K562 (cell line): ENCODE measurements at regions not wholly inside any gene's neighbourhood (a gene's known extent, or its start where the extent isn't known, plus 50 kb on each side); places are given as distances from the start of the nearest gene placed in this dataset.

Source experiments
- ATAC-seq: fragments of 200-7000 bp; cut with Tn5 transposase; 3 replicates; pipeline ENCODE4 v1.9.1; 2020; ENCODE audit warnings: moderate library complexity
- BruUV-seq: library from RNA; stranded (reverse); fragments of 400-500 nt; replicated peaks from 2 replicates; lab custom pipeline; 2021; lab: Mats Ljungman, UMichigan
- CTCF ChIA-PET: fragments of 300-600 bp; formaldehyde crosslinking; extraction: SDS; loops from one replicate; lab custom pipeline; 2021; ENCODE audit warnings: low intra/inter-chr PET ratio; lab: Yijun Ruan, JAX
- POLR2A ChIA-PET: fragments of 300-600, 350-650 bp; sonication (Branson Sonifier 250); formaldehyde crosslinking; extraction: SDS; loops from one replicate; lab custom pipeline; 2021; ENCODE audit warnings: antibody characterized with exemption, inconsistent platforms; lab: Yijun Ruan, JAX
- DNase-seq, 4 experiments: peaks; one replicate each; pipeline versions ENCODE4 v3.0.0 to v3.0.0-alpha.2; 2011 to 2018; ENCODE audit warnings: low spot score in 3 of 4, mixed read lengths in 3 of 4; ENCODE audit errors: extremely low read depth in 1 of 4
- FAIRE-seq: peaks from 2 replicates; lab custom pipeline; 2011; peaks lifted over from hg19 to GRCh38; lab: Jason Lieb, UNC
- H2AFZ ChIP-seq: 2 replicates; pipeline ENCODE4 v1.6.0; 2011; ENCODE audit warnings: low read depth, low read length, control low read depth, inconsistent platforms
- H3K27ac ChIP-seq: fragments of 200-600 bp; 3 replicates; pipeline ENCODE4 v1.8.0; 2011; ENCODE audit warnings: low read depth, mild to moderate bottlenecking, control low read depth, inconsistent platforms, low read length, moderate library complexity, mixed read lengths; ENCODE audit errors: extremely low read depth
- H3K27me3 ChIP-seq, 2 experiments: fragments of 300-600 bp in 1 of 2; 2 replicates in 1 of 2; 3 replicates in 1 of 2; pipeline versions ENCODE4 v1.6.0 to v1.8.0; 2011; ENCODE audit warnings: inconsistent platforms in 2 of 2, low read length in 2 of 2, mild to moderate bottlenecking in 1 of 2, mixed read lengths in 1 of 2, moderate library complexity in 1 of 2; ENCODE audit not compliant: control insufficient read depth in 2 of 2, insufficient read depth in 2 of 2
- H3K36me3 ChIP-seq: fragments of 300-600 bp; 3 replicates; pipeline ENCODE4 v1.8.0; 2011; ENCODE audit warnings: mild to moderate bottlenecking, low read length, inconsistent platforms; ENCODE audit not compliant: control insufficient read depth, insufficient read depth
- H3K4me1 ChIP-seq, 2 experiments: fragments of 200-600 bp in 1 of 2; replicated peaks in 1 of 2; 2 replicates in 1 of 2; 3 replicates in 1 of 2; pipeline versions ENCODE4 v1.5.1 to v1.8.0; 2011; ENCODE audit warnings: inconsistent platforms in 2 of 2, low read length in 2 of 2, mild to moderate bottlenecking in 1 of 2, mixed read lengths in 1 of 2, moderate library complexity in 1 of 2; ENCODE audit not compliant: control insufficient read depth in 2 of 2, insufficient read depth in 2 of 2
- H3K4me2 ChIP-seq: 2 replicates; pipeline ENCODE4 v1.6.1; 2011; ENCODE audit warnings: low read length, control low read depth, inconsistent platforms, mixed read lengths; ENCODE audit not compliant: insufficient read depth
- H3K4me3 ChIP-seq: fragments of 200-600 bp; sonication (generic), shearing (Covaris generic); 2 replicates; pipeline ENCODE4 v1.5.1; 2016; ENCODE audit warnings: control low read depth, inconsistent platforms
- H3K79me2 ChIP-seq: fragments of 200-600 bp; 3 replicates; pipeline ENCODE4 v1.8.0; 2011; ENCODE audit warnings: low read length, inconsistent platforms; ENCODE audit not compliant: control insufficient read depth, insufficient read depth
- H3K9ac ChIP-seq, 2 experiments: 2 replicates each; pipeline versions ENCODE4 v1.6.0 to v1.6.1; 2011; ENCODE audit warnings: low read depth in 2 of 2, low read length in 2 of 2, control low read depth in 1 of 2, inconsistent platforms in 1 of 2, mild to moderate bottlenecking in 1 of 2, mixed read lengths in 1 of 2; ENCODE audit not compliant: insufficient read depth in 1 of 2
- H3K9me1 ChIP-seq: one replicate; pipeline ENCODE4 v1.6.0; 2011; ENCODE audit warnings: inconsistent platforms, mild to moderate bottlenecking, low read length, moderate library complexity; ENCODE audit not compliant: control insufficient read depth, insufficient read depth
- H3K9me3 ChIP-seq: replicated peaks from 2 replicates; pipeline ENCODE4 v1.5.1; 2011; ENCODE audit warnings: low read depth, low read length, inconsistent platforms; ENCODE audit not compliant: control insufficient read depth, insufficient read depth
- H4K20me1 ChIP-seq: replicated peaks from 2 replicates; pipeline ENCODE4 v1.6.1; 2011; ENCODE audit warnings: low read length, inconsistent platforms, mixed read lengths; ENCODE audit not compliant: control insufficient read depth, insufficient read depth
- BACH1 ChIP-seq: fragments of 200-800 bp; sonication (Bioruptor generic); IDR thresholded peaks from 2 replicates; pipeline ENCODE4 v1.6.1; 2016; ENCODE audit warnings: missing genetic modification characterization, missing compliant biosample characterization
- CEBPB ChIP-seq: fragments of 450-650 bp; IDR thresholded peaks from 2 replicates; pipeline ENCODE4 v1.6.1; 2016; ENCODE audit warnings: missing genetic modification characterization, missing compliant biosample characterization
- CEBPG ChIP-seq, 3 experiments: fragments of 200-800 bp in 1 of 3; sonication (Bioruptor generic) in 1 of 3; sonication (generic) in 1 of 3; formaldehyde crosslinking in 1 of 3; IDR thresholded peaks in 2 of 3; conservative IDR thresholded peaks in 1 of 3; 2 replicates each; pipeline versions ENCODE4 v1.6.1 to v1.8.0; 2016 to 2022; ENCODE audit warnings: missing compliant biosample characterization in 2 of 3, missing genetic modification characterization in 2 of 3, mild to moderate bottlenecking in 1 of 3, missing genetic modification reagents in 1 of 3
- DMBX1 ChIP-seq: fragments of 250-450 bp; sonication (Bioruptor Pico); IDR thresholded peaks from 2 replicates; pipeline ENCODE4 v1.8.0; 2022; ENCODE audit warnings: inconsistent platforms, mild to moderate bottlenecking, moderate library complexity, borderline replicate concordance
- DPF2 ChIP-seq: fragments of 450-650 bp; IDR thresholded peaks from 2 replicates; pipeline ENCODE4 v1.6.1; 2016
- GABPB1 ChIP-seq: sonication (generic); formaldehyde crosslinking; IDR thresholded peaks from 2 replicates; pipeline ENCODE4 v1.8.0; 2022; ENCODE audit warnings: mild to moderate bottlenecking, missing genetic modification reagents
- NCOA4 ChIP-seq: fragments of 450-650 bp; IDR thresholded peaks from 2 replicates; pipeline ENCODE4 v1.6.1; 2018; ENCODE audit warnings: mild to moderate bottlenecking; ENCODE audit not compliant: partially characterized antibody
- PCBP2 ChIP-seq: fragments of 200-400 bp; formaldehyde crosslinking; IDR thresholded peaks from 2 replicates; pipeline ENCODE4 v1.6.1; 2018; ENCODE audit warnings: low read length, low read depth, mild to moderate bottlenecking, moderate library complexity; ENCODE audit not compliant: poor library complexity, severe bottlenecking
- PTBP1 ChIP-seq: fragments of 200-400 bp; formaldehyde crosslinking; IDR thresholded peaks from 2 replicates; pipeline ENCODE4 v1.6.1; 2017; ENCODE audit warnings: low read depth, low read length
- RHOXF2B ChIP-seq: fragments of 250-450 bp; sonication (Bioruptor Pico); conservative IDR thresholded peaks from 2 replicates; pipeline ENCODE4 v1.5.1; 2021
- ZC3H11A ChIP-seq: IDR thresholded peaks from 2 replicates; pipeline ENCODE4 v1.6.1; 2012; ENCODE audit warnings: low read depth, low read length, improper control_type of control experiment
- ZNF282 ChIP-seq: sonication (generic); formaldehyde crosslinking; IDR thresholded peaks from 2 replicates; pipeline ENCODE4 v1.8.1; 2023; ENCODE audit warnings: missing genetic modification reagents
- WGBS: fragments of 100-300 bp; shearing (Covaris generic); methylation state at CpG from one replicate; pipeline ENCODE4 v1.1.6; 2016; ENCODE audit warnings: low coverage, mixed read lengths; ENCODE audit not compliant: insufficient coverage; ENCODE audit errors: missing lambda C conversion rate; 5-methylcytosine and 5-hydroxymethylcytosine counted together
- in situ Hi-C: fragments of 300-500 bp; cut with MboI; formaldehyde crosslinking; loops from 4 replicates; pipeline ENCODE4 v1.15.0; 2018; ENCODE audit warnings: inconsistent platforms, mixed read lengths
- intact Hi-C: fragments of 100-400 bp; cut with micrococcal nuclease; formaldehyde crosslinking; loops from 2 replicates; pipeline ENCODE4 v1.14.2; 2022
- TF ChIP-seq, protein P1 (sequence below): fragments of 250-450 bp; sonication (Bioruptor Pico); IDR thresholded peaks from 2 replicates; pipeline ENCODE4 v1.5.0; 2022; ENCODE audit warnings: mild to moderate bottlenecking
- TF ChIP-seq, protein P2 (sequence below): fragments of 250-450 bp; sonication (Bioruptor Pico); IDR thresholded peaks from 2 replicates; pipeline ENCODE4 v1.8.0; 2022; ENCODE audit warnings: inconsistent platforms, mild to moderate bottlenecking, moderate library complexity, borderline replicate concordance

DNA sequence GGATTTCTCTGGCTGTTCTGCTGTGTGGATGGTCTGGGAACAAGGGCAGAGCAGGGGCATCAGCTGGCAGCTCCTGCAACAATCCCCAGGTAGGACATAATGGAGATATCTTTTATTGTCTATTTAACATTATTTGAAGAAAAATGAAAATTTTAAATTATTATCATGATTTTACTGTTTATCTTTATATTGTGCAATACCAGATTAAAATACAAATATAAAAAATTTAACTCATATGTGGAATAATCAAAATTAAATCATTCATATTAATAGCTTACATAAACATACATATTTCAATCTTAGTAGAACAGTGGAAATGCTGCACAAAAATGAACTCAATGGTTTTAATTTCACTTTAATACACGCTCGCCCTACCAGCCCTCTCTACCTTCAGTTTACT is 70.6 kb upstream of the FAM110C start:
- in situ Hi-C loops (no loop called here), intact Hi-C loops (no loop called here)
- Histone ChIP-seq H3K36me3 (no peaks in the 10 kb centered on the region), H3K27ac (no peak overlapping the region), H3K79me2 (no peaks in the 10 kb centered on the region), H3K4me1 (no peaks in the 10 kb centered on the region), H3K27me3 (no peaks in the 10 kb centered on the region), H3K9me1 (no peaks in the 10 kb centered on the region)
- FAIRE-seq (no peak), ATAC-seq (no peak), DNase-seq (no peak)
- CTCF ChIA-PET = no interaction called here
- peak; percentile 55 for TF ChIP-seq CEBPB (tag)
- no peak for TF ChIP-seq CEBPG (CRISPR knock-in tag; IDR thresholded peaks at IDR 0.05)
- TF ChIP-seq CEBPG (tag; conservative IDR thresholded peaks at IDR 0.05 in 1 of 2, IDR thresholded peaks at IDR 0.05 in 1 of 2) = peak; percentile 10 to 85; a peak in 2 of 4 replicates
- TF ChIP-seq PTBP1 = no peak
- TF ChIP-seq, all 486 proteins: peak for 2
- no TSS peak for BruUV-seq
- WGBS = 0% methylated on average over 2 of the region's 2 CpGs
- no peak overlapping the region for H3K4me2 ChIP-seq
- H3K9me3 ChIP-seq = no peaks in the 10 kb centered on the region
- H3K9ac ChIP-seq = no peak overlapping the region
- no peak overlapping the region for H3K4me3 ChIP-seq
- H4K20me1 ChIP-seq = no peaks in the 10 kb centered on the region
- no peak overlapping the region for H2AFZ ChIP-seq
- POLR2A ChIA-PET = no interaction called here

GRCh38 chr2:115303-115702 is 69.0 kb upstream of the FAM110C start:
- ChIA-PET CTCF (no interaction called here), POLR2A (no interaction called here)
- Histone ChIP-seq H3K27ac (no peak overlapping the region), H3K27me3 (no peaks in the 10 kb centered on the region), H2AFZ (no peak overlapping the region), H3K4me1 (no peaks in the 10 kb centered on the region), H3K4me2 (no peak overlapping the region), H3K36me3 (no peaks in the 10 kb centered on the region), H3K79me2 (no peaks in the 10 kb centered on the region), H3K4me3 (no peak overlapping the region), H3K9me1 (no peaks in the 10 kb centered on the region), H3K9me3 (no peaks in the 10 kb centered on the region), H3K9ac (no peak overlapping the region), H4K20me1 (no peaks in the 10 kb centered on the region)
- no peak for DNase-seq
- 0% methylated on average over 3 of the region's 3 CpGs for WGBS
- in situ Hi-C loops (no loop called here), intact Hi-C loops (no loop called here)
- no TSS peak for BruUV-seq
- FAIRE-seq = no peak
- ATAC-seq = no peak
- TF ChIP-seq ZNF282 (no peak), RHOXF2B (no peak), ZC3H11A (no peak), PCBP2 (no peak), BACH1 (tag) (no peak), GABPB1 (CRISPR knock-in tag) (no peak), DMBX1 (CRISPR knock-in tag) (no peak), DPF2 (no peak), NCOA4 (no peak)
- TF ChIP-seq, protein P1, sequence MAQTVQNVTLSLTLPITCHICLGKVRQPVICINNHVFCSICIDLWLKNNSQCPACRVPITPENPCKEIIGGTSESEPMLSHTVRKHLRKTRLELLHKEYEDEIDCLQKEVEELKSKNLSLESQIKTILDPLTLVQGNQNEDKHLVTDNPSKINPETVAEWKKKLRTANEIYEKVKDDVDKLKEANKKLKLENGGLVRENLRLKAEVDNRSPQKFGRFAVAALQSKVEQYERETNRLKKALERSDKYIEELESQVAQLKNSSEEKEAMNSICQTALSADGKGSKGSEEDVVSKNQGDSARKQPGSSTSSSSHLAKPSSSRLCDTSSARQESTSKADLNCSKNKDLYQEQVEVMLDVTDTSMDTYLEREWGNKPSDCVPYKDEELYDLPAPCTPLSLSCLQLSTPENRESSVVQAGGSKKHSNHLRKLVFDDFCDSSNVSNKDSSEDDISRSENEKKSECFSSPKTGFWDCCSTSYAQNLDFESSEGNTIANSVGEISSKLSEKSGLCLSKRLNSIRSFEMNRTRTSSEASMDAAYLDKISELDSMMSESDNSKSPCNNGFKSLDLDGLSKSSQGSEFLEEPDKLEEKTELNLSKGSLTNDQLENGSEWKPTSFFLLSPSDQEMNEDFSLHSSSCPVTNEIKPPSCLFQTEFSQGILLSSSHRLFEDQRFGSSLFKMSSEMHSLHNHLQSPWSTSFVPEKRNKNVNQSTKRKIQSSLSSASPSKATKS = no peak
- TF ChIP-seq, protein P2, sequence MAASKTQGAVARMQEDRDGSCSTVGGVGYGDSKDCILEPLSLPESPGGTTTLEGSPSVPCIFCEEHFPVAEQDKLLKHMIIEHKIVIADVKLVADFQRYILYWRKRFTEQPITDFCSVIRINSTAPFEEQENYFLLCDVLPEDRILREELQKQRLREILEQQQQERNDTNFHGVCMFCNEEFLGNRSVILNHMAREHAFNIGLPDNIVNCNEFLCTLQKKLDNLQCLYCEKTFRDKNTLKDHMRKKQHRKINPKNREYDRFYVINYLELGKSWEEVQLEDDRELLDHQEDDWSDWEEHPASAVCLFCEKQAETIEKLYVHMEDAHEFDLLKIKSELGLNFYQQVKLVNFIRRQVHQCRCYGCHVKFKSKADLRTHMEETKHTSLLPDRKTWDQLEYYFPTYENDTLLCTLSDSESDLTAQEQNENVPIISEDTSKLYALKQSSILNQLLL (CRISPR knock-in tag) = no peak
